ENCODE measurements at regions not wholly inside any gene's neighbourhood (a gene's known extent, or its start where the extent isn't known, plus 50 kb on each side); places are given as distances from the start of the nearest gene placed in this dataset.

GRCh38 chr17:63221939-63222338 lies 224.2 kb downstream of the CYB561 start:
- no peak for TF ChIP-seq HOXA7 (CRISPR knock-in tag; IDR thresholded peaks at IDR 0.05)
- TF ChIP-seq, protein P1, sequence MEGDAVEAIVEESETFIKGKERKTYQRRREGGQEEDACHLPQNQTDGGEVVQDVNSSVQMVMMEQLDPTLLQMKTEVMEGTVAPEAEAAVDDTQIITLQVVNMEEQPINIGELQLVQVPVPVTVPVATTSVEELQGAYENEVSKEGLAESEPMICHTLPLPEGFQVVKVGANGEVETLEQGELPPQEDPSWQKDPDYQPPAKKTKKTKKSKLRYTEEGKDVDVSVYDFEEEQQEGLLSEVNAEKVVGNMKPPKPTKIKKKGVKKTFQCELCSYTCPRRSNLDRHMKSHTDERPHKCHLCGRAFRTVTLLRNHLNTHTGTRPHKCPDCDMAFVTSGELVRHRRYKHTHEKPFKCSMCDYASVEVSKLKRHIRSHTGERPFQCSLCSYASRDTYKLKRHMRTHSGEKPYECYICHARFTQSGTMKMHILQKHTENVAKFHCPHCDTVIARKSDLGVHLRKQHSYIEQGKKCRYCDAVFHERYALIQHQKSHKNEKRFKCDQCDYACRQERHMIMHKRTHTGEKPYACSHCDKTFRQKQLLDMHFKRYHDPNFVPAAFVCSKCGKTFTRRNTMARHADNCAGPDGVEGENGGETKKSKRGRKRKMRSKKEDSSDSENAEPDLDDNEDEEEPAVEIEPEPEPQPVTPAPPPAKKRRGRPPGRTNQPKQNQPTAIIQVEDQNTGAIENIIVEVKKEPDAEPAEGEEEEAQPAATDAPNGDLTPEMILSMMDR (IDR thresholded peaks at IDR 0.05) = no peak
- no peak for TF ChIP-seq HEYL (CRISPR knock-in tag; IDR thresholded peaks at IDR 0.05)
- TF ChIP-seq ZFP36 (IDR thresholded peaks at IDR 0.05; ENCODE audit: borderline replicate concordance, partially characterized antibody) = no peak
- no peak for TF ChIP-seq REST (IDR thresholded peaks at IDR 0.05)
- TF ChIP-seq CHD2 (IDR thresholded peaks at IDR 0.05; ENCODE audit: low read length, partially characterized antibody) = no peak
- TF ChIP-seq MAFK (IDR thresholded peaks at IDR 0.05; ENCODE audit: partially characterized antibody) = no peak
- Histone ChIP-seq H3K9me3 (no peaks in the 10 kb centered on the region), H3K4me3 (no peak overlapping the region), H3K27ac (no peak overlapping the region), H3K4me1 (no peaks in the 10 kb centered on the region), H3K4me2 (no peak overlapping the region)
- 97% methylated on average over 1 of the region's 1 CpG for WGBS (ENCODE audit: missing lambda C conversion rate)
- FAIRE-seq = no peak
- ChIA-PET CTCF (interaction anchor here (0.6 to 1.0 kb wide), 3 partner anchors 94 to 384 kb away, joined by 3 to 4 read pairs (median 4); no protein-coding TSS in a partner anchor), POLR2A (no interaction called here)
- no peak for DNase-seq (ENCODE audit: low read depth in 1 of 2, low spot score in 1 of 2)
- no peak for ATAC-seq

- no peaks in the 10 kb centered on the region for H3K4me1 ChIP-seq
- no peaks in the 10 kb centered on the region for H3K9me3 ChIP-seq
- H3K4me2 ChIP-seq = no peak overlapping the region
- no peak overlapping the region for H3K4me3 ChIP-seq
- POLR2A ChIA-PET = no interaction called here
- no peak overlapping the region for H3K27ac ChIP-seq
- no peak for TF ChIP-seq RARB (CRISPR knock-in tag; IDR thresholded peaks at IDR 0.05)
- peak; percentile 55 for TF ChIP-seq MAFK (IDR thresholded peaks at IDR 0.05; ENCODE audit: partially characterized antibody)
- TF ChIP-seq REST (IDR thresholded peaks at IDR 0.05) = no peak
- no peak for TF ChIP-seq SMC3 (IDR thresholded peaks at IDR 0.05)
- FAIRE-seq (no peak), DNase-seq (ENCODE audit: low read depth in 1 of 2, low spot score in 1 of 2) (peak in 1 of 2 experiments; percentile 14), ATAC-seq (no peak)
- CTCF ChIA-PET = interaction anchor here (1.3 kb wide), 1 partner anchor 550 kb away, joined by 4 read pairs; no protein-coding TSS in a partner anchor
- 95% methylated on average over 1 of the region's 1 CpG for WGBS (ENCODE audit: missing lambda C conversion rate)
These were observed 223.5 kb downstream of the CYB561 start for GRCh38 chr17:63222655-63223054.

- WGBS (ENCODE audit: missing lambda C conversion rate) = 92% methylated on average over 7 of the region's 7 CpGs
- POLR2A ChIA-PET = no interaction called here
- Histone ChIP-seq H3K4me3 (no peak overlapping the region), H3K27ac (no peak overlapping the region), H3K4me2 (no peak overlapping the region), H3K9me3 (no peaks in the 10 kb centered on the region), H3K4me1 (no peaks in the 10 kb centered on the region)
- CTCF ChIA-PET = interaction anchor here (0.6 to 1.3 kb wide), 5 partner anchors 11 to 551 kb away, joined by 3 to 4 read pairs (median 3); no protein-coding TSS in a partner anchor
- DNase-seq (ENCODE audit: low read depth in 1 of 2, low spot score in 1 of 2) = no peak
- peak; percentile 7 for FAIRE-seq
- ATAC-seq = peak in 1 of 2 experiments; percentile 54; a peak in 1 of 6 replicates
- TF ChIP-seq ZC3H11A (IDR thresholded peaks at IDR 0.05) = no peak
- TF ChIP-seq NPAS2 (CRISPR knock-in tag; IDR thresholded peaks at IDR 0.05; ENCODE audit: borderline replicate concordance) = no peak
- no peak for TF ChIP-seq POLR2AphosphoS2 (conservative IDR thresholded peaks at IDR 0.05; ENCODE audit: low read length)
- no peak for TF ChIP-seq KDM1A (IDR thresholded peaks at IDR 0.05; ENCODE audit: low read depth)
- no peak for TF ChIP-seq HDAC2 (IDR thresholded peaks at IDR 0.05)
- TF ChIP-seq CBX8 (IDR thresholded peaks at IDR 0.05) = no peak
- no peak for TF ChIP-seq EHF (CRISPR knock-in tag; IDR thresholded peaks at IDR 0.05)
- no peak for TF ChIP-seq JUN (IDR thresholded peaks at IDR 0.05)
- no peak for TF ChIP-seq HEYL (CRISPR knock-in tag; IDR thresholded peaks at IDR 0.05)
- TF ChIP-seq BHLHE40 (IDR thresholded peaks at IDR 0.05; ENCODE audit: low read depth, low read length) = no peak
- no peak for TF ChIP-seq FOSL2 (IDR thresholded peaks at IDR 0.05)
- no peak for TF ChIP-seq FOSL2 (CRISPR knock-in tag; IDR thresholded peaks at IDR 0.05)
- no peak for TF ChIP-seq ZSCAN20 (CRISPR knock-in tag; IDR thresholded peaks at IDR 0.05)
- no peak for TF ChIP-seq NR3C1 (IDR thresholded peaks at IDR 0.05)
- TF ChIP-seq SMC3 (IDR thresholded peaks at IDR 0.05) = no peak
- TF ChIP-seq HOXA7 (CRISPR knock-in tag; IDR thresholded peaks at IDR 0.05) = no peak
- TF ChIP-seq HES2 (IDR thresholded peaks at IDR 0.05) = no peak
- TF ChIP-seq CEBPB (IDR thresholded peaks at IDR 0.05) = no peak
These were observed 222.7 kb downstream of the CYB561 start for GRCh38 chr17:63223212-63223911.

All from A549 (cell line).